SK-N-SH treated with all-trans-retinoic acid at 6 μM for 48 hours (cell line): ENCODE measurements at regions not wholly inside any gene's neighbourhood (a gene's known extent, or its start where the extent isn't known, plus 50 kb on each side); places are given as distances from the start of the nearest gene placed in this dataset.

Experiments used
- BACH2 ChIP-seq: fragments of 250-450 bp; sonication (Bioruptor Pico); IDR thresholded peaks from 2 replicates; pipeline ENCODE4 v1.9.0; 2021; ENCODE audit warnings: mild to moderate bottlenecking, borderline replicate concordance
- ZFP3 ChIP-seq: fragments of 250-450 bp; sonication (Bioruptor Pico); IDR thresholded peaks from 2 replicates; pipeline ENCODE4 v1.5.0; 2020; ENCODE audit warnings: mild to moderate bottlenecking, moderate library complexity
- ZFP30 ChIP-seq: fragments of 450-650 bp; formaldehyde crosslinking; IDR thresholded peaks from 2 replicates; pipeline ENCODE4 v1.5.0; 2022; ENCODE audit warnings: mild to moderate bottlenecking, moderate library complexity
- ZNF70 ChIP-seq: fragments of 450-650 bp; formaldehyde crosslinking; IDR thresholded peaks from 2 replicates; pipeline ENCODE4 v1.5.0; 2020; ENCODE audit warnings: mild to moderate bottlenecking, moderate library complexity
- TF ChIP-seq, protein P1 (sequence below): fragments of 250-450 bp; sonication (Bioruptor Pico); IDR thresholded peaks from 2 replicates; pipeline ENCODE4 v1.8.0; 2020; ENCODE audit warnings: mild to moderate bottlenecking, moderate library complexity, borderline replicate concordance

DNA sequence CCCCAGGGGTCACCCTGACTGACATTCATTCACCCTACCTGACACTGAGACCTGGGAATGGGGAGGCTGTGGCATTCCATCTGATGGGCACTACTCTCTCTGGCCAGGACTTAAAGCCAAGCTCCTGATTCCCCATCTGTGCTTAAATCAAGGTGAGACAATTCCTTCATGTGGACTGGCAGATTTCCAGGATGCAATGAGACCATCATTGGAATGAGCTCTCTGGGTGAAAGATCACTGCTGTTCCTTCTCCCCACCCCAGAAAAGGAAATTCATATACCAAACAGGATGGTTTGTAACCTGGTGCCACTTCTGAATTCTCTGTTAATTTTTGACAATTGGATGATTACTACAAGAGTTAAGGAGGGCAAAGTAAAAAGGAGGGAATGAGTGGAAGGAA is 354.8 kb downstream of the MID1IP1 start:
- no peak for TF ChIP-seq ZFP3 (CRISPR knock-in tag)
- TF ChIP-seq, protein P1, sequence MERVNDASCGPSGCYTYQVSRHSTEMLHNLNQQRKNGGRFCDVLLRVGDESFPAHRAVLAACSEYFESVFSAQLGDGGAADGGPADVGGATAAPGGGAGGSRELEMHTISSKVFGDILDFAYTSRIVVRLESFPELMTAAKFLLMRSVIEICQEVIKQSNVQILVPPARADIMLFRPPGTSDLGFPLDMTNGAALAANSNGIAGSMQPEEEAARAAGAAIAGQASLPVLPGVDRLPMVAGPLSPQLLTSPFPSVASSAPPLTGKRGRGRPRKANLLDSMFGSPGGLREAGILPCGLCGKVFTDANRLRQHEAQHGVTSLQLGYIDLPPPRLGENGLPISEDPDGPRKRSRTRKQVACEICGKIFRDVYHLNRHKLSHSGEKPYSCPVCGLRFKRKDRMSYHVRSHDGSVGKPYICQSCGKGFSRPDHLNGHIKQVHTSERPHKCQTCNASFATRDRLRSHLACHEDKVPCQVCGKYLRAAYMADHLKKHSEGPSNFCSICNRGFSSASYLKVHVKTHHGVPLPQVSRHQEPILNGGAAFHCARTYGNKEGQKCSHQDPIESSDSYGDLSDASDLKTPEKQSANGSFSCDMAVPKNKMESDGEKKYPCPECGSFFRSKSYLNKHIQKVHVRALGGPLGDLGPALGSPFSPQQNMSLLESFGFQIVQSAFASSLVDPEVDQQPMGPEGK (CRISPR knock-in tag): no peak
- TF ChIP-seq ZNF70 (CRISPR knock-in tag): no peak
- no peak for TF ChIP-seq ZFP30
- no peak for TF ChIP-seq BACH2
